HT1080 (cell line): ENCODE measurements at regions not wholly inside any gene's neighbourhood (a gene's known extent, or its start where the extent isn't known, plus 50 kb on each side); places are given as distances from the start of the nearest gene placed in this dataset.
"Not testable (repeated sequence)": the region's sequence is repeated elsewhere in the genome, so short reads cannot be mapped to it uniquely, and the experiment has no call there.

Source experiments
- DNase-seq: peaks from one replicate; pipeline ENCODE4 v3.0.0-alpha.2; 2015; ENCODE audit warnings: low read depth

- no peak for DNase-seq
Measured at GRCh38 chr3:65303431-65303830, 615.6 kb upstream of the ADAMTS9 start.

GRCh38 chr3:65291448-65292125 lies 603.8 kb upstream of the ADAMTS9 start:
- DNase-seq: no peak

GRCh38 chr3:65288776-65289175 lies 601.0 kb upstream of the ADAMTS9 start:
- peak; percentile 68 for DNase-seq

GRCh38 chr3:65285956-65286355 lies 598.2 kb upstream of the ADAMTS9 start:
- DNase-seq: no peak

- peak; percentile 44 for DNase-seq
Measured at GRCh38 chr3:65284961-65285360, 597.2 kb upstream of the ADAMTS9 start.

- peak; percentile 4 for DNase-seq
Measured at GRCh38 chr3:65284546-65284945, 596.7 kb upstream of the ADAMTS9 start.

- no peak for DNase-seq
Measured at GRCh38 chr3:65279225-65279782, 591.5 kb upstream of the ADAMTS9 start.

- DNase-seq: no peak
Measured at GRCh38 chr3:65277798-65278197, 590.0 kb upstream of the ADAMTS9 start.

GRCh38 chr3:65276551-65276950 lies 588.8 kb upstream of the ADAMTS9 start:
- DNase-seq: no peak

GRCh38 chr3:65268426-65268825 lies 580.6 kb upstream of the ADAMTS9 start:
- DNase-seq: no peak

GRCh38 chr3:65265942-65266590 lies 578.3 kb upstream of the ADAMTS9 start:
- peak; percentile 6 for DNase-seq

- DNase-seq: no peak
Measured at GRCh38 chr3:65265511-65265910, 577.7 kb upstream of the ADAMTS9 start.

GRCh38 chr3:65262548-65262947 lies 574.7 kb upstream of the ADAMTS9 start:
- no peak for DNase-seq

GRCh38 chr3:65259946-65260345 lies 572.1 kb upstream of the ADAMTS9 start:
- DNase-seq: no peak

GRCh38 chr3:65252914-65253313 lies 565.1 kb upstream of the ADAMTS9 start:
- not testable (repeated sequence) for DNase-seq

GRCh38 chr3:65252266-65252665 lies 564.5 kb upstream of the ADAMTS9 start:
- DNase-seq: no peak

- DNase-seq: no peak
Measured at GRCh38 chr3:65251375-65251774, 563.6 kb upstream of the ADAMTS9 start.

GRCh38 chr3:65246561-65246960 lies 558.8 kb upstream of the ADAMTS9 start:
- no peak for DNase-seq

- no peak for DNase-seq
Measured at GRCh38 chr3:65245133-65246063, 557.6 kb upstream of the ADAMTS9 start.

- DNase-seq: no peak
Measured at GRCh38 chr3:65240366-65240765, 552.6 kb upstream of the ADAMTS9 start.

- DNase-seq: no peak
Measured at GRCh38 chr3:65238652-65239051, 550.9 kb upstream of the ADAMTS9 start.

GRCh38 chr3:65234499-65234898 lies 546.7 kb upstream of the ADAMTS9 start:
- no peak for DNase-seq
